GM19025 (cell line): ENCODE measurements at regions not wholly inside any gene's neighbourhood (a gene's known extent, or its start where the extent isn't known, plus 50 kb on each side); places are given as distances from the start of the nearest gene placed in this dataset.
A peak's percentile ranks its signal among the peaks of the same experiment; 100 is the strongest.
"Not testable (repeated sequence)": the region's sequence is repeated elsewhere in the genome, so short reads cannot be mapped to it uniquely, and the experiment has no call there.

Experiments used
- ATAC-seq: cut with Tn5 transposase; IDR thresholded peaks from one replicate; pipeline ENCODE4 v1.9.1; 2021; ENCODE audit warnings: mild to moderate bottlenecking, low read depth, moderate library complexity; ENCODE audit not compliant: unreplicated experiment

GRCh38 chr10:126722726-126723125, 52.2 kb upstream of the C10orf90 start:
- ATAC-seq: no peak

- no peak for ATAC-seq
Observed at GRCh38 chr10:126723226-126723625, 52.7 kb upstream of the C10orf90 start.

GRCh38 chr10:126729314-126729870, 58.9 kb upstream of the C10orf90 start:
- no peak for ATAC-seq

DNA sequence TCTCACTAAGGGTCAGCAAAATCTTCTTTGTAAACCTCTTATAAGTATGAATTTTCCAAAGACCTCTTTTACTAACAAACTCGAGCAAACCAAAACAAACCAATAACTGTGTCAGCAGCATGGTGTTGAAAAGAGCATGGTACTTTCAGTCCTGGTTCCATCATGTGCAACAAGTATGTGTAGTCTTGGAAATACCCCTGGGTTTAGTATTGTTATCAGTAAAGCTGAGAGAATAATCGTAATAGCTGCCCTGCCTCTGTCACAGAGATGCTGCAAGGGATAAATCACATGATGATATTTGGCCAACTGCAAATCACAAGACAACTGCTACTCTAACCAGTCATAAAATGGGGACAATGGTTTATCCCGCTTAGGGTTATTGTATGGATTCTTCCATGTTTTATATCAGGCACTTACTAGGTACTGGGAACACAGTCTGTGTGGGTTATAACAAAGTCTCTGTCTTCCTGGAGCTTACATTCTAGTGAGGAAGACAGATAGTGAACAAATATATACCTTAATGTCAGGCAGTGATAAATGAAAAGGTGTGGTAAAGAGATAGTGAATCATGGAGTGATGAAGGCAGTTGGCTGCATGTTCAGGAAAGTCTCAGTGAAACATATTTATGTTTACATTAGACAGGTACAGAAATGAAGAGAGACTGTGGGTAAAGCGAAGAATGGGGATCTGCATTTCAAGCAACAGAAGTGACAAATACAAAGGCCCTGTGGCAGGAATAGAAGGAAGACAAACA, 60.5 kb upstream of the C10orf90 start:
- no peak for ATAC-seq

GRCh38 chr10:126731610-126731990, 61.1 kb upstream of the C10orf90 start:
- no peak for ATAC-seq

- no peak for ATAC-seq
Observed at GRCh38 chr10:126732308-126732707, 61.8 kb upstream of the C10orf90 start.

GRCh38 chr10:126732868-126733267, 62.4 kb upstream of the C10orf90 start:
- ATAC-seq: no peak

- no peak for ATAC-seq
Observed at GRCh38 chr10:126734015-126734414, 63.5 kb upstream of the C10orf90 start.

GRCh38 chr10:126734967-126735366, 64.5 kb upstream of the C10orf90 start:
- no peak for ATAC-seq

DNA sequence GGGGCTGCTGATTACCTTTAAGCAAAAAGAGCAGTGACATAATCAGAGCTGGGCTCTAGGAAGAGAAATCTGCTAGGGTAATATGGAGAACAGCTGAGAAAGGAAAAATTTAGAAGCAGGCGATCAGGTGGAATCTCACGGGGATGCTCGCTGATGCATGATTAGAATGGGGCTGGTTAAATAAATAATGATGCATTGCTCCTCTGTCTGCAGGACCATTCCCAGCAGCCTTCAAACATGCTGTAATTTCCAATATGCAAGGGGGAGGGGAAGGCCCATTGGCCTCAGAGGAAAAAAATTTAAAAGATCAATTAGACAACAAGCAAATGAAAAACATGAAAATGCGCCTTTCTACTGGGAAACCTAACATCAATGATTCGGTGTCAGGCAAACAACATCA, 65.6 kb upstream of the C10orf90 start:
- no peak for ATAC-seq

- ATAC-seq: no peak
Observed at GRCh38 chr10:126736727-126737126, 66.2 kb upstream of the C10orf90 start.

DNA sequence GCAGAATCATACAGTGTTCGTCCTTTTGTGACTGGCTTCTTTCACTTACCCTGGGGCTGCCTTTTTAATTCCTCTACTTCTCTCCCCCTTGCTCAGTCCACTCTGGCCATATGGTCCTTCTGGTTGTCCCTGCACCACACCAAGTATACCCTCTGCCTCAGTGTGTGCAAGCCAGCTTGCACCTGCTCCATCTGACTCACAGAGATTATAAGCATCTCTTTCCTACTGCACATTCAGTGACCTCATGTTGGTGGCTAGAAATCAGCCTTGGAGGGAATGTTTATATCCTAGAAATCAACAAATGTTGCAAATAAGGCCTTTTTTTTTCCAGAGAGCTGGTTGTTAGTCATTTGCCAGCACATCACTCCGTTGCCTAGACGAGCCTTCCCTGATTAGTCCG, 67.5 kb upstream of the C10orf90 start:
- ATAC-seq: no peak

GRCh38 chr10:126744571-126744970, 74.1 kb upstream of the C10orf90 start:
- no peak for ATAC-seq

DNA sequence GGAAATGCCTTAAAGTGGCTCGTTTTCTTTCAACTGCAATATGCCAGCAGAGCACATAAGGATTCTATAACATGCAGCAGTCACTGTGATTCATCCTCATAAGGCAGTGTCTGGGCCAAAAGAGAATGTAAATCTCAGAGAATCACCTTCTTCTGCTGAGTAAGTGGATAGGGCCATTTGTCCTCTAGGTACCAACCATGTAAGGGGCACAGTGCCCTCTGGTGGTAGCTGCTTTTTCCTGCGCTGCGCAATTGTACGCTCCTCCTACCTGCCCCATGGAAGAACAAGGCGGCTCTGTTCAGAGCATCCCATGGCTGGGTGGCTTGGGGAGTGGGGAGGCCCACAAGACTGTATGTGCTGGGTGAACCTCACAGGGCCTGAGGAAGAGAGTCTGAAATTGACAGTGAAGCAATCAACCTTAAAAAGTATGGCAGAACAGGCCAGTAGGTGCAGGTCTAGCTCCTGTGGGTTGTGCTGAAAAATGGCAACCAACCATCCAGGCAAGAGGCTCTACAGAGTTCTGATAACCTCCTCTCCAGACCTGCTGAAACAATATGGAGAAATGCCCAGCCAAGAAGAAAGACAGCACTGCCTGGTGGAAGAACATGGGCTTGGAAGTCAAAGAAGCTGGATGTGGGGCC, 78.6 kb upstream of the C10orf90 start:
- ATAC-seq: peak; percentile 51

DNA sequence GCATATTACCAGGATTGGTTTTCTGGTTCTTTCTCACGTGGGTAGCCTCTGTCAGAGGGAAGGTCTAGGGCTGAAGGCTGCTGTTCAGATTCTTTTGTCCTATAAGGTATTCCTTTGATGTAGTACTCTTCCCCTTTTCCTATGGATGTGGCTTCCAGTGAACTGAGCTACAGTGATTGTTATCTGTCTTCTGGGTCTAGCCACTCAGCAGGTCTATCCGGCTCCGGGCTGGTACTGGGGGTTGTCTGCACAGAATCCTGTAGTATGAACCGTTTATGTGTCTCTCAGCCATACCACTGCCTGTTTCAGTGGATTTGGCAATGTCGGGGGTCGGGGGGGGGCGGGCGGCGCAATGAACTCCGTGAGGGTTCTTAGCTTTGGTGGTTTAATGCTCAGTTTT, 84.5 kb upstream of the C10orf90 start:
- ATAC-seq: no peak

- no peak for ATAC-seq
Observed at GRCh38 chr10:126758867-126759266, 88.4 kb upstream of the C10orf90 start.

- no peak for ATAC-seq
Observed at GRCh38 chr10:126759531-126759930, 89.0 kb upstream of the C10orf90 start.

GRCh38 chr10:126766646-126767045, 96.2 kb upstream of the C10orf90 start:
- not testable (repeated sequence) for ATAC-seq

- no peak for ATAC-seq
Observed at GRCh38 chr10:126770809-126771208, 100.3 kb upstream of the C10orf90 start.

DNA sequence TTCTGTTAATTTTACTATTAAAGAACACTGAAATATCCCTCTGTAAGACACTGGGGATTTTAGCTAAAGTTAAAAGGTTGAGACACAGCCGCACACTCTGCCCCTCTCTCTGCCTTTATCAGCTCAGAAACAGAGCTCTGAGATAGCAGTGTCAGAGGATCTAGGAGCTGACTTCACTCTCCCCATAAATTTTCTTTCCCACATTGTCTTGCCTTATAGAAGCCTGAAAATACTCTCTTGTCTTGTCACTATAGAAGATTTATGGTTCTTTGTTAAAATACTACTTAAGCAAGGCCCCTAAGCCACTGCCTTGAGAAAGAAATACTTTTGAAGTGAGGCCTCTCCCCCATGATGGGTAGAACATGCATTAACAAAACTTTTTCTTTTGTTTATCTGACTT, 105.7 kb upstream of the C10orf90 start:
- ATAC-seq: no peak

DNA sequence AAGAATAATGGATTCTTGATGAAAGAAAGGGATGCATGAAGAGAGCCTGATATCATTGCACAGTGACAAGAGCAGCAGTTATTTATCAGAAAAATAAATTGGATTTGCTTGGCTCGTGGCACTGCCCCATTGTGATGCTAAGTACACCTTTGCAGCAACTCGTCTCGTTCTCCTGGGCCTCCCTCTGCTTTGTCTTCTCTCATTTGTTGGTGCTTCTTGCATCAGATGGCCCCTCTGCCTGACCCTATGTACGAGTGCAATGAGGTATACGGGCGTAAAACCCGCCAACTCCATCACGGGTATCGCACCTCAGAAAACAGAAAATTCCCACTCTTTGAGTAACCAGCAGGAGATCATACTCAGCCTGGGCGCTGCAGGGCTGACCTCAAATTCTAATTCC, 107.2 kb upstream of the C10orf90 start:
- ATAC-seq: no peak
